ENCODE measurements at regions not wholly inside any gene's neighbourhood (a gene's known extent, or its start where the extent isn't known, plus 50 kb on each side); places are given as distances from the start of the nearest gene placed in this dataset.

GRCh38 chr6:164925681-164926530 is 383.5 kb downstream of the C6orf118 start:
- TF ChIP-seq MXI1 (IDR thresholded peaks at IDR 0.05; ENCODE audit: borderline replicate concordance, low read depth, low read length), result no peak
- TF ChIP-seq ELK1 (IDR thresholded peaks at IDR 0.05; ENCODE audit: borderline replicate concordance, low read depth, low read length), result no peak
- TF ChIP-seq CTCF (conservative IDR thresholded peaks at IDR 0.05; ENCODE audit: low read depth, low read length), result no peak
- TF ChIP-seq NFE2L2 (IDR thresholded peaks at IDR 0.05; ENCODE audit: low read depth, low read length), result no peak
- TF ChIP-seq POLR2A (IDR thresholded peaks at IDR 0.05; ENCODE audit: low read depth, low read length), result no peak
- no peak for TF ChIP-seq CEBPB (IDR thresholded peaks at IDR 0.05; ENCODE audit: low read depth, low read length)
- no peak for TF ChIP-seq SMC3 (IDR thresholded peaks at IDR 0.05; ENCODE audit: low read depth, low read length)

Data from IMR-90 (cell line).